ENCODE measurements at regions not wholly inside any gene's neighbourhood (a gene's known extent, or its start where the extent isn't known, plus 50 kb on each side); places are given as distances from the start of the nearest gene placed in this dataset.
A peak's percentile ranks its signal among the peaks of the same experiment; 100 is the strongest.
"Not testable (repeated sequence)": the region's sequence is repeated elsewhere in the genome, so short reads cannot be mapped to it uniquely, and the experiment has no call there.

DNA sequence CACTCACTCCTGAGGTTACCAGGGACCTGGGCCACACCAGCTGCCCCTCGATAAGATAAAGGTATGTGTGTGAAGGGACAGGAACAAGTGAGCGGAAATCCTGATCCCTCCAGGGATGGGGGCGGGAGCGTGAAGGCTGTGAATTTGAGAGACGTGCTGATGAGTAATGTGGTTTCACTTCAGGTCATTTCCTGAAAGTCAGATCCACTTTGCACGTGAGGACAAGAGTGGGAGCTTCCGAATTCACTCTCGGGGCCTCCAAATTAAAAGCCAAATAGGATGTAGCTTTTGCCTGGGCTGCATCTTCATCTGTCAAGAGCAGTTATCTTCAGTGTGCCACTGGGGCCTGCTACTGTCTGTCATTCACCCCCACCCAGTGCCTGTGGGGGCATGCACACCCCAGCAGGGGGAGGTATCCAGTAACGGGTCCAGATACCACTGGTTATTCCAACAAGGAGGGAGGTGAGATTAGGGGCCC, 87.4 kb upstream of the LHX1 start:
- peak; percentile 75 for DNase-seq

DNA sequence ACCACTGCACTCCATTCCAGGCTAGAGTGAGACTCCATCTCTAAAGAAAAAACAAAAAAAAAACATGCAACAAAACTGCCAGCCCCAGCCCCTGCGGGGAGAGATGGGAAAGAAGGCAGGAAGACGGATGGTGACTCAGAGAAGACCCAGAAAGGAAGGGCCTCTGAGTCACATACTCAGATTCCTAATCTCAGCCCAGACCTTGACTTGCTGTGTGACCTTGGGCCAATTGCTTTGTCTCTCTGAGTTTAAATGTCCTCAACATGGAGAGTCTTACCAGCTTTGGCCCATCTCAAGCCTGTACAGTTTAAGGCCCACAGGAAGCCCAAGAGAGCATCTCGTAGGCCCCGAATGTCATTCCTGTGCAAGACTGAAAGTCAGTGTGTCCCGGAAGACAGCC, 86.5 kb upstream of the LHX1 start:
- no peaks in the 10 kb centered on the region for H3K36me3 ChIP-seq (replicated peaks)
- TF ChIP-seq, protein P1, sequence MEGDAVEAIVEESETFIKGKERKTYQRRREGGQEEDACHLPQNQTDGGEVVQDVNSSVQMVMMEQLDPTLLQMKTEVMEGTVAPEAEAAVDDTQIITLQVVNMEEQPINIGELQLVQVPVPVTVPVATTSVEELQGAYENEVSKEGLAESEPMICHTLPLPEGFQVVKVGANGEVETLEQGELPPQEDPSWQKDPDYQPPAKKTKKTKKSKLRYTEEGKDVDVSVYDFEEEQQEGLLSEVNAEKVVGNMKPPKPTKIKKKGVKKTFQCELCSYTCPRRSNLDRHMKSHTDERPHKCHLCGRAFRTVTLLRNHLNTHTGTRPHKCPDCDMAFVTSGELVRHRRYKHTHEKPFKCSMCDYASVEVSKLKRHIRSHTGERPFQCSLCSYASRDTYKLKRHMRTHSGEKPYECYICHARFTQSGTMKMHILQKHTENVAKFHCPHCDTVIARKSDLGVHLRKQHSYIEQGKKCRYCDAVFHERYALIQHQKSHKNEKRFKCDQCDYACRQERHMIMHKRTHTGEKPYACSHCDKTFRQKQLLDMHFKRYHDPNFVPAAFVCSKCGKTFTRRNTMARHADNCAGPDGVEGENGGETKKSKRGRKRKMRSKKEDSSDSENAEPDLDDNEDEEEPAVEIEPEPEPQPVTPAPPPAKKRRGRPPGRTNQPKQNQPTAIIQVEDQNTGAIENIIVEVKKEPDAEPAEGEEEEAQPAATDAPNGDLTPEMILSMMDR (IDR thresholded peaks at IDR 0.05; ENCODE audit: low read depth, low read length, missing control alignments): no peak
- H3K27me3 ChIP-seq (replicated peaks): no peaks in the 10 kb centered on the region
- no peak overlapping the region for H3K4me3 ChIP-seq (ENCODE audit: low read depth, low read length)
- peak; percentile 73 for DNase-seq
- H3K27ac ChIP-seq: no peak overlapping the region
- in situ Hi-C loops (cut with HindIII; ENCODE audit: low pct_ligation_motif_present, low sequenced_read_pairs): no loop called here

More for the DNA sequence above, 87.4 kb upstream of the LHX1 start:
- H3K27ac ChIP-seq: peak overlapping the region; percentile 47
- no peak overlapping the region for H3K4me3 ChIP-seq (ENCODE audit: low read depth, low read length)
- no peaks in the 10 kb centered on the region for H3K36me3 ChIP-seq (replicated peaks)
- TF ChIP-seq, protein P1 (IDR thresholded peaks at IDR 0.05; ENCODE audit: low read depth, low read length, missing control alignments): peak; percentile 56
- in situ Hi-C loops (cut with HindIII; ENCODE audit: low pct_ligation_motif_present, low sequenced_read_pairs): no loop called here
- no peaks in the 10 kb centered on the region for H3K27me3 ChIP-seq (replicated peaks)

DNA sequence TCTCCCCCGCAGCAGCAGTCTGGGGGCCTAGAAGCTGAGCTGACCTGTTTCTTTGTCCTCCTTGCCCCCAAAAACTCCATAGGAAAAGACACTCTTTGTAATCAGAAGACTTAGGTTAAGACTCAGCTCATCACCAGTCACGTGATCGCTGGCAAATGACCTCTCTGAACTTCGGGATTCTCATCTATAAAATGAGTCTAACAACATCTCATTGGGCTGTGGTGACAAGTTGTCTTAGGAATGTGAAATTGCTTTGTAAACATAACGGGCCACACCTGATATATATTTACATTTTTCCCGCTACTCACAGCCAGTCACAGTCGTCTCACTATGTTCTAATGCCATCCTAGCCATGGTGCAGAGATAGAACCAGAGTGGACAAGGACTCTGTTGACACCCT, 86.0 kb upstream of the LHX1 start:
- in situ Hi-C loops (cut with HindIII; ENCODE audit: low pct_ligation_motif_present, low sequenced_read_pairs): no loop called here
- DNase-seq: no peak
- no peak overlapping the region for H3K4me3 ChIP-seq (ENCODE audit: low read depth, low read length)

DNA sequence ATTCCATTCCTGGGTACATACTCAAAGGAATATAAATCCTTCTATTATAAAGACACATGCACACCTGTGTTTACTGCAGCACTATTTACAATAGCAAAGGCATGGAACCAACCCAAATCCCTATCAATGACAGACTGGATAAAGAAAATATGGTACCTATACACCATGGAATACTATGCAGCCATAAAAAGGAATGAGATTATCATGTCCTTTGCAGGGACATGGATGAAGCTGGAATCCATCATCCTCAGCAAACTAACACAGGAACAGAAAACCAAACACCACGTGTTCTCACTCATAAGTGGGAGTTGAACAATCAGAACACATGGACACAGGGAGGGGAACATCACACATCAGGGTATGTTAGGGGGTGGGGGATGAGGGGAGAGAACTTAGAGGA, 84.8 kb upstream of the LHX1 start:
- H3K27ac ChIP-seq; H3K4me3 ChIP-seq (ENCODE audit: low read depth, low read length); H3K36me3 ChIP-seq (replicated peaks); DNase-seq; in situ Hi-C loops (cut with HindIII; ENCODE audit: low pct_ligation_motif_present, low sequenced_read_pairs); H3K27me3 ChIP-seq (replicated peaks): not testable (repeated sequence)

More for the DNA sequence above, 86.0 kb upstream of the LHX1 start:
- TF ChIP-seq, protein P1 (IDR thresholded peaks at IDR 0.05; ENCODE audit: low read depth, low read length, missing control alignments): no peak
- Histone ChIP-seq H3K27ac (no peak overlapping the region), H3K36me3 (replicated peaks) (no peaks in the 10 kb centered on the region), H3K27me3 (replicated peaks) (no peaks in the 10 kb centered on the region)

DNA sequence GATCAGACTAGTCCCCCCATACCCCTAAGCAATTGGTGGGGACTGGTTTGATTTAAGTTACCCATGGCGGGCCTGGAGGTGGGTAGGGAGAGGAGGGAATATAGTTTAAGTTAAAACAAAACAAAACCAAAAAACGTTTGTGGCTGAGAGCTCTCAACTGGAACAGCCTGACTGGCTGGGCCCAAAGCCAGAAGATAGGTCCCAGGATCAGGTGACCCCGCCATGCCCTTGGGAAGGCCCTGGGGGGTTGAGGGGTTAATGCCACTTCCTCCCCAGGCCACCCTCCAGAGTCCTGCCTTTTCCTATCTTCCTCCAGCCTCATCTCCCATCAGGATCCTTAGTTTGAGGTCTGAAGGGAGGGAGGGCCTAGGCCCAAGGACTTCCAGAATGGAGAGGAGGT, 82.3 kb upstream of the LHX1 start:
- TF ChIP-seq, protein P1 (IDR thresholded peaks at IDR 0.05; ENCODE audit: low read depth, low read length, missing control alignments): no peak
- H3K27ac ChIP-seq: no peak overlapping the region
- no peak for DNase-seq
- no peak overlapping the region for H3K4me3 ChIP-seq (ENCODE audit: low read depth, low read length)
- H3K27me3 ChIP-seq (replicated peaks): no peaks in the 10 kb centered on the region
- in situ Hi-C loops (cut with HindIII; ENCODE audit: low pct_ligation_motif_present, low sequenced_read_pairs): no loop called here
- H3K36me3 ChIP-seq (replicated peaks): no peaks in the 10 kb centered on the region

DNA sequence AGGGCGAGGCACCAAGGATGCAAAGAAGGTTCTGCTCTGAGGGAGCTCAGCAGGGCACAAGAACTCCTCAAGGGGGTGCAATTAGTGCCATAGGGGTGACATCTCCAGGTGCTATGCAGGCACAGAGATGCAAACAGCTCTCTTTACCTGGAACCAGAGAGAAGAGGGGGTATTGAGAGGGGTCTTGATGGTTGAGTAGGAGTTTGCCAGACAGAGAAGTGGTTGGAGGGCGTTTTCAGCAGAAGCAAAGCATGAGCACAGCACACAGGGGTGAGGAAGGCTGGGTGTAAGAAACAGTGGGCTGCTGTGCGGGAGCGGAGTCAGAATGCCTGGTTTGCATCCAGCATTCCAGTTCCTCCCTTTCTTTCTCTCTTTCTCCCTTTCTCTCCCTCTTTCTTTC, 81.8 kb upstream of the LHX1 start:
- no peak for DNase-seq
- Histone ChIP-seq H3K36me3 (replicated peaks) (no peaks in the 10 kb centered on the region), H3K27ac (no peak overlapping the region), H3K4me3 (ENCODE audit: low read depth, low read length) (no peak overlapping the region), H3K27me3 (replicated peaks) (no peaks in the 10 kb centered on the region)
- in situ Hi-C loops (cut with HindIII; ENCODE audit: low pct_ligation_motif_present, low sequenced_read_pairs): no loop called here
- TF ChIP-seq, protein P1 (IDR thresholded peaks at IDR 0.05; ENCODE audit: low read depth, low read length, missing control alignments): no peak
